ENCODE measurements at regions not wholly inside any gene's neighbourhood (a gene's known extent, or its start where the extent isn't known, plus 50 kb on each side); places are given as distances from the start of the nearest gene placed in this dataset.

DNA sequence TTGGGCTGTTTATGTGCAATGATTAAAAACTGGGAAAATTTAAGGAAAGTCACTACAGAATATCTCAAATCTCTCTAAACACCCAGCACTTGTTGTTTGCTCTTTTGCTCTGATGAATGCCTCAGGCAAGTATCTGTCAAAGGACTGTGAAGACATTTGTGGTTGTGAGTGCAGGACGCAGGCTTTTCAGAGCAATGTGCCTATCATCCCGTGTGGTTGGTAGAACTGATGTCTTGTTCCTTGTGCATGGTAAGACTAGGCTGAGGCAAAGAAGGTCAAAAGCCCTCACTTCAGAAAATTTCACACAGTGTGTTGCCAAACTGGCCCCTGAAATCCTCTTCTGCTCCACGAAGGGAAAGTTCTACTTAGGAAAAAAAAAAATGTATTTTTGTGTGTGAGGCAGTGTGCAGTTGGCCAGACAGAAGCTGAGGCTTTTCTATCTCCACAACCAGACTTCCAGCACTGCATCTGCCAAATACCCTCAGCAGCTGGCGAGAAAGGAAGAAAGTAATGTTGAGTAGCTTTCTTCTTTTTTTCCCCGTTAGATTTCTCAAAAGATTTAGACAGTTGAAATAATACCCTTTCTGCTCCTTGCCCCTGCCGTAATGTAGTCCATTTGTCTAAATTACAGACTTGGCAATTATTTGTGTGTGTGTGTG is 1103.1 kb downstream of the VRK1 start:
- no peaks in the 10 kb centered on the region for H3K9me3 ChIP-seq
- peaks cover 14% of the 10 kb centered on the region for H3K4me1 ChIP-seq
- no peak overlapping the region for H3K27ac ChIP-seq
- no peaks in the 10 kb centered on the region for H3K27me3 ChIP-seq
- 35% methylated on average over 6 of the region's 6 CpGs for WGBS
- no peaks in the 10 kb centered on the region for H3K36me3 ChIP-seq
- no peak overlapping the region for H3K4me3 ChIP-seq
- TF ChIP-seq POLR2A (IDR thresholded peaks at IDR 0.05) (no peak), CTCF (IDR thresholded peaks at IDR 0.05) (no peak), EP300 (IDR thresholded peaks at IDR 0.05) (no peak), POLR2AphosphoS5 (IDR thresholded peaks at IDR 0.05) (no peak)
- DNase-seq (ENCODE audit: low spot score in 2 of 2): no peak

DNA sequence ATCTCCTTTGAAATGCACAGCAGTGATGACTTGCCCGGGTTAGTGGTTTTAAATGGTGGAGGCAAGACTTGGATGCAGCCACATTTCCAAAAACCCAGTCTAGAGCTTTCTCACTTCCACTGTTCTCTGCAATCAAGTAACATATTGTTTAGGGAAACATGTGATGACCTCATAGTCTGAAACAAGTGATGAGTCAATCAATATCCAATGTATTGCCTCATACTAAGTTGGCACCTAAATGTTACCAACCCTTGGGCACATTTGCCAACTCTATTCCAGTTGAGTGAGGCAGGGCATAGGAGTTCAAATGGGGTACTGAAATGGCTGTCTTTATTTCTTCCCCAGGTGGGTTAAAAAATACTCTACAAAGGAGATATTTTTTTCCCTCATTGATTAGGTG is 1105.4 kb downstream of the VRK1 start:
- no peaks in the 10 kb centered on the region for H3K9me3 ChIP-seq
- H3K4me1 ChIP-seq: peaks cover 12% of the 10 kb centered on the region
- TF ChIP-seq POLR2A (IDR thresholded peaks at IDR 0.05): no peak
- H3K4me3 ChIP-seq: no peak overlapping the region
- H3K27ac ChIP-seq: no peak overlapping the region
- 90% methylated on average over 1 of the region's 1 CpG for WGBS
- H3K27me3 ChIP-seq: no peaks in the 10 kb centered on the region
- no peaks in the 10 kb centered on the region for H3K36me3 ChIP-seq
- DNase-seq (ENCODE audit: low spot score in 2 of 2): no peak

- 58% methylated on average over 3 of the region's 3 CpGs for WGBS
- Histone ChIP-seq H3K4me1 (peaks cover 8% of the 10 kb centered on the region), H3K4me3 (no peak overlapping the region), H3K27me3 (no peaks in the 10 kb centered on the region), H3K9me3 (no peaks in the 10 kb centered on the region), H3K27ac (no peak overlapping the region), H3K36me3 (no peaks in the 10 kb centered on the region)
- no peak for TF ChIP-seq EP300 (IDR thresholded peaks at IDR 0.05)
- no peak for TF ChIP-seq CTCF (IDR thresholded peaks at IDR 0.05)
- TF ChIP-seq POLR2AphosphoS5 (IDR thresholded peaks at IDR 0.05): no peak
- DNase-seq (ENCODE audit: low spot score in 2 of 2): no peak
These were observed 1106.6 kb downstream of the VRK1 start for GRCh38 chr14:97903821-97904220.

- Histone ChIP-seq H3K36me3 (no peaks in the 10 kb centered on the region), H3K4me3 (no peak overlapping the region), H3K9me3 (no peaks in the 10 kb centered on the region), H3K27ac (no peak overlapping the region), H3K4me1 (peaks cover 4% of the 10 kb centered on the region), H3K27me3 (no peaks in the 10 kb centered on the region)
- 70% methylated on average over 6 of the region's 6 CpGs for WGBS
- TF ChIP-seq EP300 (IDR thresholded peaks at IDR 0.05) (no peak), POLR2AphosphoS5 (IDR thresholded peaks at IDR 0.05) (no peak), CTCF (IDR thresholded peaks at IDR 0.05) (no peak), POLR2A (IDR thresholded peaks at IDR 0.05) (no peak)
- DNase-seq (ENCODE audit: low spot score in 2 of 2): no peak
These were observed 1115.0 kb downstream of the VRK1 start for GRCh38 chr14:97912217-97912616.

GRCh38 chr14:97916100-97916499 is 1118.9 kb downstream of the VRK1 start:
- Histone ChIP-seq H3K27me3 (no peaks in the 10 kb centered on the region), H3K36me3 (no peaks in the 10 kb centered on the region), H3K9me3 (no peaks in the 10 kb centered on the region), H3K4me3 (no peak overlapping the region), H3K4me1 (peaks cover 4% of the 10 kb centered on the region), H3K27ac (no peak overlapping the region)
- DNase-seq (ENCODE audit: low spot score in 2 of 2): no peak
- WGBS: 67% methylated on average over 1 of the region's 1 CpG
- no peak for TF ChIP-seq POLR2AphosphoS5 (IDR thresholded peaks at IDR 0.05)
- no peak for TF ChIP-seq EP300 (IDR thresholded peaks at IDR 0.05)
- TF ChIP-seq POLR2A (IDR thresholded peaks at IDR 0.05): no peak
- TF ChIP-seq CTCF (IDR thresholded peaks at IDR 0.05): no peak

Measured in suprapubic skin (tissue), 4 donors.